ENCODE measurements at regions not wholly inside any gene's neighbourhood (a gene's known extent, or its start where the extent isn't known, plus 50 kb on each side); places are given as distances from the start of the nearest gene placed in this dataset.

GRCh38 chr10:2850202-2850601, 217.1 kb upstream of the PFKP start:
- no peak for DNase-seq

DNA sequence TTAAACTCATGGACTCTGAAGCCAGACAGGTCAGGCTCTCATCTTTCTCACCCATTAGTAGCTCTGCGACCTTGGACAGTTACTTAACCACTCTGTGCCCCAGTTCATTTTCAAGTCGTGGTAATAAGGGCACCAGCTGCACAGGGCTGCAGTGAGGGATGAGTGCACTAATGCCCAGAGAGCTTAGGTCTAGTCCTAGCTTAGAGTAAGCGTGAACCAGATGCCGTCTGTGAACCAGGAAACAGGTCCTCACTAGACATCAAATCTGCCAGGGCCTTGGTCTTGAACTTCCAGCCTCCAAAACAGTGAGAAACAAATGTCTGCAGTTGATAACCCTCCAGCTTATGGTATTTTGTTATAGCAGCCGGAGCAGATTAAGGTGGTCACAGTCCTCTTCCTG, 222.4 kb upstream of the PFKP start:
- DNase-seq: no peak

- peak; percentile 11 for DNase-seq
Measured at GRCh38 chr10:2839081-2839725, 228.1 kb upstream of the PFKP start.

DNA sequence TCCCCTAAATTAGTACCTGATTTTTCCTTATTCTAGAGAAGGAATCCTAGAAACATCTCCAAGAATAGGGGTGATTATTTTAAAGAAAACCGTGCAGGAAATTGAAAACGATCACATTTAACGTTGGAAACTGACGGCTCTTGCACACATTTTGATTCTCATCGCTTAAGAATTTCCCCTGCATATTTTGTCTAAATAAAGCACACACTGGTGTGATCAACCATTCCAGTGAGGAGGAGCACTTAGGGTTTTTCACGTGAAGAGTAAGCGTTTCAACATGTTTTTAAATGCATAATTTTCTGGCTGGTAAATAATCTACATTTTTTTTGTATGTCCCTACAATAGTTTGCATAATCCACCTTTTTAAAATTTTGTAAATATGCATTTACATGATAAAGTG, 229.7 kb upstream of the PFKP start:
- no peak for DNase-seq

DNA sequence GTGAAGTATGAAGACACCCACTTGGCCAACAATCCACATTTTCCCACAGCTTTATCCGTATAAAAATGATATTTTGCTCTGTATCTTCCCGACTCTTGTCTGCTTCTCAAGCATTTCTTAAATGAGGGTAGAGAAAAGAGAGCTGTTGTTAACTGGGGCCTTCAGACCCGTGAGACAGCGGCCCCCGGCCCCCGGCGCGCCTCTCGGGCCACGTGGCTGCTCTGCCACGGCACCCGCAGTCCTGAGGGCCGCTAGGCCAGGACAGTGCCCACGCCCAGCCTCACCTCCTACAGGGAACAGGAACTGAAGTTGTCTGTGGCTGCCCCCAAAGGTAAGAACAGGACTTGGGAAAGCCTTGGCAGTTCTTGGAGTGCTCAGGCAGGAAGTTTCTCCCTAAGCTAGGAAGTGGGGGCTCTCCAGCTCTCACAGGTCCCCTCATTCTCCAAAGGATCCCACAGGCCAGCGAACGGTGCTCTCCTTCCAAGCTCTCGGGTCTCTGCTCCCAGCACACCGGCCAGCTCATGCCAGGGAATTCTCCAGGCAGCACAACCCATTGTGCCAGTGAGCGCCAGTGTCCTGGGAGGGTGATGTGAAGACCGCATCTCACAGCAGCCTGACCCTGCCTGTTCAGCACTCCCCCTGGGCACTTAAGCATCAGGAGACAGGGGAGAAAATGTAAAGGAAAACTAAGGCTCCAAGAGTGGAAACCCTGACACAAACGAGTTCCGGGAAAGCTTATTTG, 230.3 kb upstream of the PFKP start:
- DNase-seq: no peak

- DNase-seq: no peak
Measured at GRCh38 chr10:2834214-2834613, 233.1 kb upstream of the PFKP start.

DNA sequence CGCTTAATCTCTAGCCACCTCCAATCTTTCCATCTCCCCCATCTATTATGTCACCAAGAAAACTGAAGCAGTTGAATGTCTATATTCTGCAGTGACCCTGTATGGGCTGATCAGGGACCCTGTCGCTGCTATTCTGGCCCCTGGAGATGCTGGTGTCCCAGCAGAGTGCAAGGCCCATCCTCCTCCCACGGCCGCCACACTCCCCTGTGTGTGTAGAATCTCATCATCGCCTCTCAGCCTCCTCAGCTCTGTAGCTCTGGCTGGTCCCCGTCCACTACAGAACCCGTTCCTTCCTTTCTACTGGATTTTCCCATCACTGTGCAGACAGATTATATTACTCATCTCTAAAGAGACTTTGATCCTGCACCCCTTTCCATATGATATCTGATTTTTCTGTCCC, 235.8 kb upstream of the PFKP start:
- DNase-seq: no peak

- no peak for DNase-seq
Measured at GRCh38 chr10:2828741-2829140, 238.6 kb upstream of the PFKP start.

DNA sequence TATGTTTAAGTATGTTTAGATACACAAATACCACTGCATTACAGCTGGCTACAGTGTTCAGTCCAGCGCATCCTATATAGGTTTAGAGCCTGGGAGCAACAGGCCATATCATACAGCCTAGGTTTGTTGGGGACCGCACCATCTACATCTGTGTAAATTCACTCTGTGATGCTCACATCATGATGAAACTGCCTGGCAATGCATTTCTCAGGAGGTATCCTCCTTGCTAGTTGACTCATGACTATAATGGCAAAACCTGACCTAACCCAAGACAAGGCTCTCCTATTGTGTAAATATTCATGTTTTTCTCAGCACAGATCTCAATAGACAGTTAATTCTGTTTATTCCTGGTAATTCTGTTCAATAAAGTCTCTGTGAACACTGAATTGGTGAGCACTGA, 240.7 kb upstream of the PFKP start:
- no peak for DNase-seq

DNA sequence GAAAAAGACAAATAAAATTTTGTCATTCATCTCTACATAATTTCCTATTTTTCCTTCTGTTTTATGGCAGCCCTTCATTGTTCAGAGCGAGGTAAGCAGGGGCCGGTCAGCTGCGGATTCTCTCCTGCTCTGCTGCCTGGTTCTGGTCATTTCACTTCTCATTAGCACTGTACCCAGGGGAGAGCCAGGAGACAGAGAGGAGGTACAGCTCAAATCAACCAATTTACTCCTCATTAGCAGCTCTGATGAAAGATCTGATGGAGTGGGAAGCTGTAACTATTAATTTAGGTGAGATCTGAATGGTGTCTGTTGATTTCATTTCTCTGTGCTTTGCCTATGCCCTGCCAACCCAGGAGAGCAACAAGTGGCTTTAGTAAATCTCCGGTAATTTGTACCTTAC, 241.5 kb upstream of the PFKP start:
- no peak for DNase-seq

DNA sequence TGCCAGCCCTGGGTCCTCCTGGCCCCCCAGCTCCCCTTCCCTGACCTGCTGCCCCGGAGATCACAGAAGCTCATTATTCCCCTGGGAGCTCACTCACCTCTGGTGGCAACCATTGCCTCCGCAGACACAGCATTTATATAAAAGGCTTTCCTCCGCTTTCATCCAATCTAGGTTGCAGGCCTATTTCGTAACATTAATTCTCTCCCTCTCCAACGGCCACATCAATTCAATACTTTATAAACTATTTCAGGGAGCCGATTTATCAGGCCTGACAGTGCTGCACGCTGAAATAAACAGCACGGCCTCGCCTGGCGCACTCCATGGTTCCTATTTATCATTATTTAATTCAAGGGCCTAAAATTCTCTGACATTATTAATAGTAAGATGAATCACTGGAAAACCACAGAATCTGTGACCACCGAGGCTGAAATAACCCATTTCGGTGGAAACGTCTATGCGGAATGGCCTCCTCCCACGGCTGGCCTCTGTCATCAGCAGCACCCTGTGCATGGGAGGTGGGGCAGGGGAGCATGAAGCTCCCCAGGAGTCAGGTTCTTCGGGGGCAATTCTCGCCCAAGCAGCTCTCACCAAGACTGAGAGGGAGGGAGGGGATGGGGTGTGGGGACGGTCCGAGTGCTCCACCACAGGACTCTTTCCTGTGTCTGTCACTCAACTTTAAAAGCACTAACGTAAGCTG, 249.3 kb upstream of the PFKP start:
- no peak for DNase-seq

- DNase-seq: no peak
Measured at GRCh38 chr10:2813693-2814092, 253.7 kb upstream of the PFKP start.

GRCh38 chr10:2813286-2813685, 254.1 kb upstream of the PFKP start:
- no peak for DNase-seq

GRCh38 chr10:2812631-2813030, 254.7 kb upstream of the PFKP start:
- DNase-seq: no peak

- DNase-seq: no peak
Measured at GRCh38 chr10:2800178-2800577, 267.2 kb upstream of the PFKP start.

- no peak for DNase-seq
Measured at GRCh38 chr10:2798336-2799022, 268.9 kb upstream of the PFKP start.

- DNase-seq: no peak
Measured at GRCh38 chr10:2791774-2792443, 275.4 kb upstream of the PFKP start.

DNA sequence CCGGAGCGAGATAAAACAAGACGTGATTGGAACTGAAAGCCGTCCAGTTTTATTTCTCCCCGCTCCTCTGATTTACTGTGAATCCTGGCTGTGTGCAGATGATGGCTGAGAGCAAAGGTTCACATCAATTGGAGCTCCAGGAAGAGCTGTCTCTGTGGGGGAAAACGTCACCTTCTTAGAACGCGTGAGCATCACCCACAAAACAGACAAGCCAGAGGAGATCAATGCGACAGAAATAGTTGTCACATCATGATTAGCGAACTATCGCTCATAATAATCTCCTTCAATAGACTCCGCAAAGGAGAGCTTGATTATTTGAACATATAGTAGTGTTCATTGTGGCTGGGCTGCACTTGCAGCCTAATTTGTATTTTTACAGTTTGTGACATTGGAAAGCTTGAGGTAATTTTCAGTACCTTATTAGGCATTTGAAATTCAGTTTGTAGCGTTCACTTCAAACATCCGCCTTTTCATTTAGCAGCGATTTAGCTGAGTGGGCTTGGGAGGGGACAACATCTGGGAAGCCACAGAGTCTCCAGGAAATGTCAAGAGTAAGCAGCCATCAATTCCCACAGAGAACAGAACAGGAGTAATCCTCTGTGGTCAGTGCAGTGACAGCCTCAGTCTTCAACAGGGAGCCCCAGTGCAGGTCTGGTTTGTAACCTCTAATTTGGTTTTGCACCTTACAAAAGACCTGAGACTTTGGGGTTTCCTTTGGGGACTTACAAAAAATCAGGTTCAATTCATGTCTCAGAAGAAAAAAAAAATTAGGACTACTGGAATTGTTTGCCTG, 276.8 kb upstream of the PFKP start:
- DNase-seq: no peak

DNA sequence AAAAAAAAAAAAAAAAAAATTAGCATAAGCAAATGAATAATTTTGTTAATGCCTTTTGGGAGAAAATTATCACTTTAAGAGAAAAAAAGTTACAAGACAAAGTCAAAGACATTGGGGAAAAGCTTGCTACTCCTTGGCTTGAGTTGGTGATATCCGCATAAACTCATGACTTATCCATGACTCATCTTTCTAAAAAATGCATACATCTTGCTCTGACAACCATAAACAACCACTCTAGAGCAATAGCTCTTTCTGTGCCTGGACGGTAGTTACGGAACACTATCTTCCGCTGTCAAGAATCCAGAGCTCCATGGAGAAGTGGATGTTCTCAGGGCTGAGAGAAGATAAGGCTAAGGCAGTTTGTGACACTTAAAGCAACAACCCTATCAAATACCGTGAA, 281.1 kb upstream of the PFKP start:
- no peak for DNase-seq

DNA sequence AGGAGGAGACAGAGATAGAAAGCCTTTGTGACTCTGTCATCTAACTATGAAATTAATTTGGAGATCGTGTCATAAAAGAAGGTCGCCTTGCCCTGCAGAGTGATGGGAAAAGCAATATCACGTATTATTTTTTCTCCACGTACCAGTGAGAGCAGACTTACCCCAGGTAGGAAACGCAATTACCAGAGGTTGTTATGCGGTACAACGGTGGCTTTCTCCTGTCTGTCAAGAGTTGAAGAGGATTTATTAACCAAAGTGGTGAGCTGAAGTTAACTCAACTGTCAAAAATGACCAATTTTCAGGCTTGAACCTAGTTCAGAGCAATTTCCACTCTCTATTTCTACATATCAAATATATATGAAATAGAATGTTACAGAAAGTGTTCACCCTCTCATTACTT, 282.6 kb upstream of the PFKP start:
- no peak for DNase-seq

- no peak for DNase-seq
Measured at GRCh38 chr10:2782950-2783349, 284.4 kb upstream of the PFKP start.

DNA sequence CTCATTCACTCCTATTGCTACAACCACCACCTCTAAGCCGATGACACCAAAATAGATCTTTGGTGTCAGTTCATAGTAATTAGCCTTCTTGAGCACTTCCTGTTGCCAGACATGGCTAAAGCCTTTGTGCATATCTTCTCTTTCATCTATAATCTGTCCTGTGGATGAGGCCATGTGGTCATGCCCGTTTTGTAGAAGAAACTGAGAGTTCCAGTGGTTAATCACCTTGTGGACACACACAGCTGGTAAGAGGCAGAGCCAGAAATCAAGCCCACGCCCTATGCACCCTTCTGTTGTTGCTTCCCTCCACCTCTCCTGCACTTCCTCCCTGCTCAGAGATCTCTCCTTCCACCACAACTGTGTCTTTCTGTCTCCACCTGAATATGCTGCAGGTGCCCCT, 285.1 kb upstream of the PFKP start:
- no peak for DNase-seq

All from NCI-H2171 treated with DMSO at 0.1 percent for 48 hours (cell line).